Fibroblast of the conjunctiva (primary cell): ENCODE measurements at regions not wholly inside any gene's neighbourhood (a gene's known extent, or its start where the extent isn't known, plus 50 kb on each side); places are given as distances from the start of the nearest gene placed in this dataset.
"Not testable (repeated sequence)": the region's sequence is repeated elsewhere in the genome, so short reads cannot be mapped to it uniquely, and the experiment has no call there.

Experiments used
- DNase-seq: peaks from one replicate; pipeline ENCODE4 v3.0.0-alpha.2; 2010; ENCODE audit warnings: low read depth

GRCh38 chr12:38016602-38017001 lies 300.0 kb upstream of the ALG10B start:
- DNase-seq, result no peak

- no peak for DNase-seq
Measured at GRCh38 chr12:38025916-38026315, 290.7 kb upstream of the ALG10B start.

GRCh38 chr12:38053113-38053512 lies 263.5 kb upstream of the ALG10B start:
- DNase-seq, result no peak

GRCh38 chr12:38053655-38054464 lies 262.7 kb upstream of the ALG10B start:
- no peak for DNase-seq

GRCh38 chr12:38056701-38057689 lies 259.6 kb upstream of the ALG10B start:
- no peak for DNase-seq

- DNase-seq, result no peak
Measured at GRCh38 chr12:38099686-38100085, 216.9 kb upstream of the ALG10B start.

GRCh38 chr12:38101753-38102152 lies 214.8 kb upstream of the ALG10B start:
- no peak for DNase-seq

GRCh38 chr12:38102197-38102596 lies 214.4 kb upstream of the ALG10B start:
- DNase-seq, result no peak

- DNase-seq, result no peak
Measured at GRCh38 chr12:38110026-38110699, 206.4 kb upstream of the ALG10B start.

GRCh38 chr12:38113991-38114390 lies 202.6 kb upstream of the ALG10B start:
- DNase-seq, result no peak

GRCh38 chr12:38116968-38117367 lies 199.6 kb upstream of the ALG10B start:
- DNase-seq, result no peak

- no peak for DNase-seq
Measured at GRCh38 chr12:38118632-38119031, 197.9 kb upstream of the ALG10B start.

GRCh38 chr12:38120438-38120837 lies 196.1 kb upstream of the ALG10B start:
- DNase-seq, result no peak

- not testable (repeated sequence) for DNase-seq
Measured at GRCh38 chr12:38123028-38123427, 193.5 kb upstream of the ALG10B start.

- DNase-seq, result no peak
Measured at GRCh38 chr12:38123566-38124246, 192.9 kb upstream of the ALG10B start.

- no peak for DNase-seq
Measured at GRCh38 chr12:38124247-38125012, 192.1 kb upstream of the ALG10B start.

GRCh38 chr12:38132139-38132538 lies 184.4 kb upstream of the ALG10B start:
- DNase-seq, result no peak

- no peak for DNase-seq
Measured at GRCh38 chr12:38137287-38137686, 179.3 kb upstream of the ALG10B start.

GRCh38 chr12:38137716-38138115 lies 178.9 kb upstream of the ALG10B start:
- no peak for DNase-seq

GRCh38 chr12:38138225-38139221 lies 178.1 kb upstream of the ALG10B start:
- DNase-seq, result peak; percentile 44
